MM.1S (cell line): ENCODE measurements at regions not wholly inside any gene's neighbourhood (a gene's known extent, or its start where the extent isn't known, plus 50 kb on each side); places are given as distances from the start of the nearest gene placed in this dataset.

ENCODE experiments used
- DNase-seq: peaks from one replicate; pipeline ENCODE4 v3.0.0-alpha.2; 2015
- H2AFZ ChIP-seq: fragments of 300-600 bp; sonication (generic); 2 replicates; pipeline ENCODE4 v1.6.0; 2016; ENCODE audit warnings: antibody characterized with exemption, low read length
- H3F3A ChIP-seq: fragments of 300-600 bp; sonication (generic); 2 replicates; pipeline ENCODE4 v1.6.1; 2016; ENCODE audit warnings: mild to moderate bottlenecking, antibody characterized with exemption, low read length, moderate library complexity, mixed read lengths; ENCODE audit not compliant: insufficient read depth
- H3K27ac ChIP-seq: fragments of 300-600 bp; sonication (generic); 2 replicates; pipeline ENCODE4 v1.5.1; 2016; ENCODE audit warnings: mild to moderate bottlenecking, low read length
- H3K27me3 ChIP-seq: fragments of 300-600 bp; sonication (generic); replicated peaks from 2 replicates; pipeline ENCODE4 v1.6.0; 2016; ENCODE audit warnings: low read length; ENCODE audit not compliant: insufficient read depth
- H3K36me3 ChIP-seq: fragments of 300-600 bp; sonication (generic); replicated peaks from 2 replicates; pipeline ENCODE4 v1.6.1; 2016; ENCODE audit warnings: mild to moderate bottlenecking, low read length, mixed read lengths; ENCODE audit not compliant: insufficient read depth
- H3K4me1 ChIP-seq: fragments of 300-600 bp; sonication (generic); 2 replicates; pipeline ENCODE4 v1.6.1; 2016; ENCODE audit warnings: low read length, mixed read lengths
- H3K4me2 ChIP-seq: fragments of 300-600 bp; sonication (generic); 2 replicates; pipeline ENCODE4 v1.6.0; 2016; ENCODE audit warnings: low read depth, low read length
- H3K4me3 ChIP-seq: fragments of 300-600 bp; sonication (generic); 2 replicates; pipeline ENCODE4 v1.5.1; 2016; ENCODE audit warnings: low read length, mixed read lengths
- H3K79me2 ChIP-seq: fragments of 300-600 bp; sonication (generic); 2 replicates; pipeline ENCODE4 v1.6.1; 2016; ENCODE audit warnings: mixed run types, low read length, mixed read lengths
- H3K9ac ChIP-seq: fragments of 300-600 bp; sonication (generic); 2 replicates; pipeline ENCODE4 v1.6.1; 2016; ENCODE audit warnings: low read length, mixed read lengths
- H3K9me2 ChIP-seq: fragments of 300-600 bp; sonication (generic); replicated peaks from 2 replicates; pipeline ENCODE4 v1.6.1; 2016; ENCODE audit warnings: mild to moderate bottlenecking, low read length, mixed read lengths; ENCODE audit not compliant: insufficient read depth
- H3K9me3 ChIP-seq: fragments of 300-600 bp; sonication (generic); replicated peaks from 2 replicates; pipeline ENCODE4 v1.6.1; 2016; ENCODE audit warnings: mild to moderate bottlenecking, low read length, mixed read lengths; ENCODE audit not compliant: insufficient read depth
- H4K20me1 ChIP-seq: fragments of 300-600 bp; sonication (generic); 2 replicates; pipeline ENCODE4 v1.6.1; 2016; ENCODE audit warnings: mild to moderate bottlenecking, low read length, moderate library complexity, mixed read lengths; ENCODE audit not compliant: insufficient read depth
- EZH2 ChIP-seq: fragments of 300-600 bp; sonication (generic); optimal IDR thresholded peaks from 2 replicates; pipeline ENCODE3; 2017; ENCODE audit warnings: low read depth, mild to moderate bottlenecking, antibody characterized with exemption, low read length, mixed read lengths
- EZH2phosphoT487 ChIP-seq: fragments of 300-600 bp; sonication (generic); IDR thresholded peaks from 2 replicates; pipeline ENCODE4 v1.6.1; 2018; ENCODE audit warnings: antibody characterized with exemption, low read length
- TF ChIP-seq, protein P1 (sequence below): fragments of 300-600 bp; sonication (generic); IDR thresholded peaks from 2 replicates; pipeline ENCODE4 v1.5.1; 2016; ENCODE audit warnings: antibody characterized with exemption, low read length, mixed read lengths

DNA sequence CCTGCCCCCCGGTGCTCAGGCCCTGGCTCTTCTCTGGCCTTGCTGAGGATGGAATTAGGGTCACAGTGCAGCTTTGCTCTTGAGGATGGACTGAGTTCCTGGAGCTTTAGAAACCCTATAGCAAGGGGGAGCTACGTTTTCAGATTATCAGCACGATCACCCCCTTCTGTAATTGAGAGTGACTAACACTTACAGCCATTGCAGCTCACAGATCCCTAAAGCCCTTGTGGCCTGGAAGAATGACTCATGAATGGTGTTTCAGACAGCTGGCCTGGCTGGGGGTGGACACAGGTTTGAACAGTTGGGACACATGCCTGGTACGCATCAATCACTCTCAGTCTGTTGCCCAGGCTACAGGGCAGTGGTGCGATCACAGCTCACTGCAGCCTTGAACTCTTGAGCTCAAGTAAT lies 79.7 kb upstream of the IGFBP5 start:
- Histone ChIP-seq H3K4me1 (no peaks in the 10 kb centered on the region), H3K4me3 (no peak overlapping the region), H4K20me1 (no peaks in the 10 kb centered on the region), H3K27ac (no peak overlapping the region), H3K79me2 (no peaks in the 10 kb centered on the region), H3K9me3 (no peaks in the 10 kb centered on the region), H3F3A (no peaks in the 10 kb centered on the region), H3K9me2 (no peaks in the 10 kb centered on the region), H3K9ac (no peak overlapping the region), H3K27me3 (no peaks in the 10 kb centered on the region), H3K36me3 (no peaks in the 10 kb centered on the region), H3K4me2 (no peak overlapping the region), H2AFZ (no peak overlapping the region)
- TF ChIP-seq EZH2: no peak
- TF ChIP-seq, protein P1, sequence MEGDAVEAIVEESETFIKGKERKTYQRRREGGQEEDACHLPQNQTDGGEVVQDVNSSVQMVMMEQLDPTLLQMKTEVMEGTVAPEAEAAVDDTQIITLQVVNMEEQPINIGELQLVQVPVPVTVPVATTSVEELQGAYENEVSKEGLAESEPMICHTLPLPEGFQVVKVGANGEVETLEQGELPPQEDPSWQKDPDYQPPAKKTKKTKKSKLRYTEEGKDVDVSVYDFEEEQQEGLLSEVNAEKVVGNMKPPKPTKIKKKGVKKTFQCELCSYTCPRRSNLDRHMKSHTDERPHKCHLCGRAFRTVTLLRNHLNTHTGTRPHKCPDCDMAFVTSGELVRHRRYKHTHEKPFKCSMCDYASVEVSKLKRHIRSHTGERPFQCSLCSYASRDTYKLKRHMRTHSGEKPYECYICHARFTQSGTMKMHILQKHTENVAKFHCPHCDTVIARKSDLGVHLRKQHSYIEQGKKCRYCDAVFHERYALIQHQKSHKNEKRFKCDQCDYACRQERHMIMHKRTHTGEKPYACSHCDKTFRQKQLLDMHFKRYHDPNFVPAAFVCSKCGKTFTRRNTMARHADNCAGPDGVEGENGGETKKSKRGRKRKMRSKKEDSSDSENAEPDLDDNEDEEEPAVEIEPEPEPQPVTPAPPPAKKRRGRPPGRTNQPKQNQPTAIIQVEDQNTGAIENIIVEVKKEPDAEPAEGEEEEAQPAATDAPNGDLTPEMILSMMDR: no peak
- no peak for TF ChIP-seq EZH2phosphoT487
- no peak for DNase-seq

DNA sequence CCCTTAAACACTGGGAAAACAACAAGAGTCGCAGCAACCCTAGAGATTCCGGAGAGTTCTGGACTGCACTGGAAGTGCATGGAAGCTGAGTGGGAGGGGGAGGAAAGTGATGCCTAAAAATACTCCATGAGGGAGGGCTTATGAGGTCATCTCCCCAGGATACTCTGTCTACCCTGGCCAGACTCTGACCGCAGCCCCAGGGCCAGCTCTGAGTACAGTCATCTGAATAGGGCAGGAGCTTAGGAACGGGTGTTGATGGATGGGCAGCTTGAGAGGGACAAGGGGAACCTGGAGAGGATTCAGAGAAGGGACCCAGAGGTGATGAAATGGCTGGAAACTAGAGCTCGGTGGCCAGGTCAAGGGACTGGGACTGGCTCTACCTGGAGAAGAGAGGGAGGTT lies 79.3 kb upstream of the IGFBP5 start:
- Histone ChIP-seq H3K4me3 (no peak overlapping the region), H3K27ac (no peak overlapping the region), H3K4me1 (no peaks in the 10 kb centered on the region), H3K4me2 (no peak overlapping the region), H3K36me3 (no peaks in the 10 kb centered on the region), H3K9ac (no peak overlapping the region), H2AFZ (no peak overlapping the region), H3K9me3 (no peaks in the 10 kb centered on the region), H4K20me1 (no peaks in the 10 kb centered on the region), H3K9me2 (no peaks in the 10 kb centered on the region), H3K27me3 (no peaks in the 10 kb centered on the region), H3F3A (no peaks in the 10 kb centered on the region), H3K79me2 (no peaks in the 10 kb centered on the region)
- DNase-seq: no peak
- no peak for TF ChIP-seq EZH2phosphoT487
- TF ChIP-seq, protein P1: no peak
- no peak for TF ChIP-seq EZH2

DNA sequence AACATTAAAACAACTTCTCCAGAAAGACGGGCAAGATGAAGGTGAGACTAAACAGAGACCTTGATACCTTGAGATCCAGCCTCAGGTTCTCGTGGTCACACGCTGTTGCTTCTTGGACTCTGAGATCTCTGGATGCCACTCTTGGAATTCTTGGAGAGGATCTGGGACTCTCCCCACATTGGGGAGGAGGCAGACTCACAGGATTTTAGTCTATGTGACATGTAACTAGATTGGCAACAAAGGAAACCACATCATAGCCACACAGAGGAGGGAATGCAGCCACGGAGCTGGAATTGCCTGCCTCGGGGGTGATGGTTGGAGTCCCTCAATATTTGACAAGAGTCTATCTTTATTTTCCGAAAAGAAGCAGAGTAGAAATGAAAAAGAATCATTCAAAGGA lies 78.8 kb upstream of the IGFBP5 start:
- no peak overlapping the region for H3K9ac ChIP-seq
- no peak overlapping the region for H3K4me2 ChIP-seq
- H3K9me2 ChIP-seq: no peaks in the 10 kb centered on the region
- TF ChIP-seq EZH2: no peak
- no peak overlapping the region for H3K27ac ChIP-seq
- no peaks in the 10 kb centered on the region for H3K36me3 ChIP-seq
- no peaks in the 10 kb centered on the region for H3K79me2 ChIP-seq
- no peaks in the 10 kb centered on the region for H3F3A ChIP-seq
- no peaks in the 10 kb centered on the region for H3K9me3 ChIP-seq
- no peak for DNase-seq
- no peak overlapping the region for H2AFZ ChIP-seq
- H3K4me1 ChIP-seq: no peaks in the 10 kb centered on the region
- no peaks in the 10 kb centered on the region for H3K27me3 ChIP-seq
- no peaks in the 10 kb centered on the region for H4K20me1 ChIP-seq
- no peak overlapping the region for H3K4me3 ChIP-seq

DNA sequence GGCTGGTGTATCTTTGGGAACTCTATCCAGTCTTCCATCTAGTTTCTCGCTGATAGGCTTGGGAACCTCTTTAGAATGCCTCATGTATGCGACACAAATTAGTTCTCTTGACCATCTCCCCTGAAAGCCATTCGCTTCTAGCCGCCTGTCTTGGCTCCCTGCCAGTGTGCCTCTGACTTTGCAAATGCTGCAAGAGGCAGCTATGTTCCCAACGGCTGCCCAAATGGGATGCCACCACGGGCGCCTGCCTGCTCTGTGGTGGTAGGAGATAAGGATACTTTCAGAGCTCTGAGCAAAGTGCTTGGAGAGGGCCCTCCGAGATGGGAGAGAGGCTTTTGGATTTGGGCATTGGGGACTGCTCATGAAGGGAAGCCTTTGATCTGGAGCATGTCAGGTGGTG lies 77.7 kb upstream of the IGFBP5 start:
- no peaks in the 10 kb centered on the region for H4K20me1 ChIP-seq
- no peaks in the 10 kb centered on the region for H3K27me3 ChIP-seq
- H3K4me1 ChIP-seq: no peaks in the 10 kb centered on the region
- DNase-seq: no peak
- no peaks in the 10 kb centered on the region for H3K9me2 ChIP-seq
- H3K9ac ChIP-seq: no peak overlapping the region
- H3K27ac ChIP-seq: no peak overlapping the region
- no peaks in the 10 kb centered on the region for H3K79me2 ChIP-seq
- no peaks in the 10 kb centered on the region for H3K36me3 ChIP-seq
- H2AFZ ChIP-seq: no peak overlapping the region
- H3K4me2 ChIP-seq: no peak overlapping the region
- TF ChIP-seq EZH2phosphoT487: no peak
- TF ChIP-seq EZH2: no peak
- TF ChIP-seq, protein P1: no peak
- no peaks in the 10 kb centered on the region for H3K9me3 ChIP-seq
- no peak overlapping the region for H3K4me3 ChIP-seq
- H3F3A ChIP-seq: no peaks in the 10 kb centered on the region
